Activated T-helper 2 cell treated with anti-CD3 and anti-CD28 coated beads, Interferon-gamma antibody, Interleukin-2, Interleukin-4, amounts not matched to agents 10 μg/mL and 5 μg/mL and 100 μg/mL, durations not matched to agents 14 hours and 24 hours and 36 hours (primary cell): ENCODE measurements at regions not wholly inside any gene's neighbourhood (a gene's known extent, or its start where the extent isn't known, plus 50 kb on each side); places are given as distances from the start of the nearest gene placed in this dataset.
"Not testable (repeated sequence)": the region's sequence is repeated elsewhere in the genome, so short reads cannot be mapped to it uniquely, and the experiment has no call there.

Source experiments
- DNase-seq: peaks from one replicate; pipeline ENCODE4 v3.0.0; 2021; ENCODE audit warnings: low spot score
- H3K27ac Mint-ChIP-seq: one replicate; pipeline ENCODE4 v1.8.0; 2021; ENCODE audit warnings: mixed read lengths
- H3K27me3 Mint-ChIP-seq: one replicate; pipeline ENCODE4 v1.8.0; 2021; ENCODE audit warnings: low read depth, mixed read lengths
- H3K36me3 Mint-ChIP-seq: one replicate; pipeline ENCODE4 v1.8.0; 2021; ENCODE audit warnings: low read depth, mixed read lengths
- H3K4me1 Mint-ChIP-seq: one replicate; pipeline ENCODE4 v1.8.0; 2021; ENCODE audit warnings: low read depth, mixed read lengths
- H3K4me3 Mint-ChIP-seq: one replicate; pipeline ENCODE4 v1.8.0; 2021; ENCODE audit warnings: low read depth, mild to moderate bottlenecking, moderate library complexity, mixed read lengths
- H3K9me3 Mint-ChIP-seq: one replicate; pipeline ENCODE4 v1.8.0; 2021; ENCODE audit warnings: mixed read lengths
- intact Hi-C: fragments of 100-400 bp; cut with micrococcal nuclease; formaldehyde crosslinking; loops from one replicate; pipeline ENCODE4 v1.15.1; 2023

DNA sequence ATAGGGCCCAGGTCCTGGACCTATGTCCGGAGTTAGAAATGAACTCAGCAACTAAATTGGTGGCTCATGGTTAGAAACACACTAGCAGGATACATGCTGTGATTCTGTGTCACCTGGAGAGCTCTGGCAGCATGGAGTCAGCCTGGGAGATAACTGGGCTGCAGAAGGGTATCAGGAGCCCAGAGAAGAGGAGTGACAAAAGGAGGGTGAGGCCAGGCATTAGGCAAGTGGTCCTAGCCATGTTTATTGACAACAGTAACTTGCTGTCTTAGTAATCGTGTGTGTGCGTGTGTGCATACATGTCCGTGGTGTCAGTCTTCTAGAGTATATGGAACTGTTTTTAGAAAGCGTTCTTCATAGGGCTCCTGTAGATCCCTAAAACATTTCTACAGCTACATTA is 157.5 kb upstream of the PHYHIPL start:
- Mint-ChIP-seq H3K4me3 (no peak overlapping the region), H3K36me3 (no peaks in the 10 kb centered on the region), H3K27me3 (no peaks in the 10 kb centered on the region), H3K9me3 (no peaks in the 10 kb centered on the region), H3K4me1 (no peaks in the 10 kb centered on the region), H3K27ac (no peak overlapping the region)
- no peak for DNase-seq
- intact Hi-C loops, result no loop called here

DNA sequence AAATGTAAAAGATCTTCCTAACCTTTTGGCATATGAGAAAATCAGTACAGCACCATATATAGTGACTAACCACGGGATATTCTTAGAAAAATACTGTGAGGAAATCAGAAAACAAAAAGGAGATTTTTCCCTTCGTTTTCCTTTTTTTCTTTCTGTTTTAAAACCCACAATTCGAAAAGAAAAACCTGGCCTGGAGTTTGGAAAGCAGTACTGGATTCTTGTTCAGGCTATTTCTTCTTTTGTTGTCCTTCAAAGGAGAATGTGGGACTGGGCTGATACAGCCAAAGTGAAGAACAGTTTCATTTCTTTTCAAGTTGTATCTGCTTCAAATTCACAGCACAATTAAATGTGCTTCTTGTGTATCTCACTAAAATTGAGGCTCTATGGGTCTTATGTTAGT is 156.8 kb upstream of the PHYHIPL start:
- H3K36me3 Mint-ChIP-seq, result no peaks in the 10 kb centered on the region
- H3K4me1 Mint-ChIP-seq, result no peaks in the 10 kb centered on the region
- intact Hi-C loops, result no loop called here
- H3K27me3 Mint-ChIP-seq, result no peaks in the 10 kb centered on the region
- H3K27ac Mint-ChIP-seq, result no peak overlapping the region
- no peaks in the 10 kb centered on the region for H3K9me3 Mint-ChIP-seq
- DNase-seq, result no peak
- H3K4me3 Mint-ChIP-seq, result no peak overlapping the region

DNA sequence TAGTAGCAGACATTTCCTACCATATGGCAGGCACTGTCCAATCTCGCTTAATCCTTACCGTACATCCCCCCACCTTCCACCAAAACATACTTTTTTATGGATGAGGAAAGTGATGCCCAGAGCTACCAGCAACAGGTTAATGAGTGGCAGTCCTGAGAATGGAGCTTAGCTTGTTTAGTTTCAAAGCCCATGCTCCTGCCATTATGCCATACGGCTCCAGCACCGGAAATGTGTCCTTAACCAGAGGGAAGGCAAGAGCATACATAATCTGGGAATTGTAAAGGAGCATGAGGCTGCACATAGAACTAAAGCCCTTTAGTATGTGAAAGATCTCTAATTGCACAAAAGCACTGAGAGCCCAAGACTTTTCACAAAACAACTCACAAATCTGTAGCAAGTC is 155.9 kb upstream of the PHYHIPL start:
- H3K9me3 Mint-ChIP-seq, result no peaks in the 10 kb centered on the region
- no peak overlapping the region for H3K27ac Mint-ChIP-seq
- no peak for DNase-seq
- no peaks in the 10 kb centered on the region for H3K36me3 Mint-ChIP-seq
- H3K27me3 Mint-ChIP-seq, result no peaks in the 10 kb centered on the region
- intact Hi-C loops, result no loop called here
- H3K4me3 Mint-ChIP-seq, result no peak overlapping the region
- no peaks in the 10 kb centered on the region for H3K4me1 Mint-ChIP-seq

DNA sequence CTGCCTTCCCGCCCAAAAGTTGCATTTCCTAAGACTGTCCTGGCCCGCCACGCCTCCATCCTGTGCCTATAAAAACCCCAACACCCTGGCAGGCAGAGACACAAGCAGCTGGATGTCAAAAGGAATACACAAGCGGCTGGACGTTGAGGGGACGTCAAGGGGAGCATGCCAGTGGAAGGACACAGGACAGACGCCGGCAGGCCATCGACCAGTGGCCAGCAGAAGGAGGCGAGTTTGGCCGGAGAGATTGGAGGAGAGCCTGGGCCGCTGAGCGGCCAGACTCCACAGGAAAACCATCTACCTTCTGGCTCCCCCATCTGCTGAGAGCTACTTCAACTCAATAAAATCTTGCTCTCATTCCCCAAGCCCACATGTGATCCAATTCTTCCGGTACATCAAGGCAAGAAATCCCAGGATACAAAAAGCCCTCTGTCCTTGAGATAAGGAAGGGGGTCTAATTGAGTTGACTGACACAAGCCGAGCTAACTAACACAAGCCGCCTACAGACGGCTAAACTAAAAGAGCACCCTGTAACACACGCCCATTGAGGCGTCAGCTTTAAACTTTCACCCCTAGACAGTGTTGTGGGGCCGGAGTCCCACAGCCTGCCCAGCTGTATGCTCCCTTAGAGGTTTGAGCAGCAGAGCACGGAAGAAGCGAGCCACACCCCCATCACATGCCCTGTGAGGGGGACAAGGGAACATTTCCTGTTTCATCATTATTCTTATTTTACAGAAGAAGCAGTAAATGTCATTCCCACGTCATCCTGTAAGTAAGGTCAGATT is 150.3 kb upstream of the PHYHIPL start:
- intact Hi-C loops, result no loop called here
- Mint-ChIP-seq H3K27ac (no peak overlapping the region), H3K36me3 (no peaks in the 10 kb centered on the region), H3K27me3 (no peaks in the 10 kb centered on the region), H3K4me1 (no peaks in the 10 kb centered on the region), H3K9me3 (no peaks in the 10 kb centered on the region), H3K4me3 (no peak overlapping the region)
- DNase-seq, result no peak

DNA sequence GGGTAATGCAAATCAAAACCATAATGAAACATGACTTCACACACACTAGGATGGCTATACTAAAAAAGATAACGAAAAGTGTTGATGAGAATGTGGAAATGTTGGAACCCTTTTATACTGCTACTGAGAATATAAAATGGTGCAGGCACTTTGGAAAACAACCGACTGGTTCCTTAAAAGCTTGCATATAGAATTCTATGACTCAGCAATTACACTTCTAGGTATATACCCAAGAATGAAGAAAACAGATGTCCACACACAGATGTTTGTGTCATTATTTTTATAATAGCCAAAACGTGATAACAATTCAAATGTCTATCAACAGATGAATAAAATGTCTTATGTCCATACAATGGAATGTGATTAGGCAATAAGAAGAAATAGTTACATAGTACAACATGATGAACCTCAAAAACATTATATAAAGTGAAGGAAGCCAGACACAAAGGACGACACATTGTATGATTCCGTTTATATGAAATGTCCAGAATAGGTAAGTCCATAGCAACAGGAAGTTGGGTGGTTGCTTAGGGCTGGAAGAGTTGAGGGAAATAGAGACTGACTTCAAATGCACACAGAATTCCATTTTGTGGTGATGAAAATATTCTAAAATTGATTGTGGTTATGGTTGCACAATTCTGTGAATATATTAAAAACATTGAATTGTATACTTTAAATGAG is 148.3 kb upstream of the PHYHIPL start:
- intact Hi-C loops, result no loop called here
- Mint-ChIP-seq H3K4me1 (no peaks in the 10 kb centered on the region), H3K36me3 (no peaks in the 10 kb centered on the region), H3K9me3 (no peaks in the 10 kb centered on the region), H3K27ac (no peak overlapping the region), H3K4me3 (no peak overlapping the region), H3K27me3 (no peaks in the 10 kb centered on the region)
- no peak for DNase-seq

DNA sequence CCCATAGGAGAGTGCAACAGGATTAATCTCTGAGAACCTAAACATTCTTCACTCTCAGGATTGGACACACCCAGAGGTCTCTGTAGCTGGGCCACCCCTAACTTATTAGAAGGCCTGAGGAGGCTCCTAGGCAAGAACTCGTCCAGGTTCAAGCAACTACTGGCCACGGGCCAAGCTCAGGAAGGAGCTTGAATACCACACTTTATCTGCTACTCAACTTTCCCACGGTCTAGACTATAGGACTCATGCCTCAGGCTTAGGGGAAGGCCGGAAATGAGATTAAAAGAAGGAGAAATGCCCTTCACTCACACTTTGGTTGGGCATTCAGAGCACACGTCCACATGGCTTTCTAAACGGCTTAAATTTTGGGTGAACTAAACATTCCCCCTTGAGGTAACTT is 142.8 kb upstream of the PHYHIPL start:
- no peaks in the 10 kb centered on the region for H3K36me3 Mint-ChIP-seq
- intact Hi-C loops, result no loop called here
- no peaks in the 10 kb centered on the region for H3K27me3 Mint-ChIP-seq
- no peaks in the 10 kb centered on the region for H3K4me1 Mint-ChIP-seq
- no peak overlapping the region for H3K4me3 Mint-ChIP-seq
- DNase-seq, result no peak
- no peak overlapping the region for H3K27ac Mint-ChIP-seq
- H3K9me3 Mint-ChIP-seq, result no peaks in the 10 kb centered on the region

DNA sequence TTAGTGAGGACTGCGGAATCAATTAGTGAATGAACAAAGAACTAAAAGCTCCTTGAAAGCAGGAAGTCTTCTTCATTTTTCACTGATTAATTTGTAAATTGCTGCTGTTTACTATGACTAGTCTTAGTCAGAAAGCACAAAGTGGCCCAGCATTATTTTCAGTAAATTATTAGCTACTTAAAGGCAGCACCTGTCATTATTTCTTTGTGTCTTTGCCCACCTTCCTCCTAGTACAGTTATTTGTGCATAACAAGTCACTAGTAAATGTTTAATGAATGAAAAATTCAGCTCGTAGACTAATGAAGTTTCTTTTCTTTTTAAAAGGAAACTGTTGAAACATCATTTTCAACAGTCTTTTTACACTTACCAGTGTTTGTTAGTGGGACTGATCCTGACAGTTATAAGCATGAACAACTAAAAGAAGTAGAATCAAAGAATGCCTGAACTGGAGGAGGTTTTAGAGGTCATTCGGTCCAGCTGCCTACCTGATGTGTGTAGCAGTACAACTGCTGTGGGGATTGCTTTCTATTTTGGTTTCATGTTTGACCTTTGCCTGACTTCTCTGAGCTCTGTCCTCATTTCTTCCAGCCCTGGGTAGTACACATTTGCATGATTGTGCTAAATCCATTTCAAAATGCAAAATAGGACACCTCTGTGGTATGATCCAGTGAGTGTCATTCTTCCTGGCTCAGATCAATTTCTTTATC is 140.0 kb upstream of the PHYHIPL start:
- H3K36me3 Mint-ChIP-seq, result no peaks in the 10 kb centered on the region
- intact Hi-C loops, result no loop called here
- no peak for DNase-seq
- H3K4me1 Mint-ChIP-seq, result no peaks in the 10 kb centered on the region
- no peak overlapping the region for H3K27ac Mint-ChIP-seq
- H3K4me3 Mint-ChIP-seq, result no peak overlapping the region
- H3K9me3 Mint-ChIP-seq, result peaks cover 1% of the 10 kb centered on the region
- H3K27me3 Mint-ChIP-seq, result no peaks in the 10 kb centered on the region

DNA sequence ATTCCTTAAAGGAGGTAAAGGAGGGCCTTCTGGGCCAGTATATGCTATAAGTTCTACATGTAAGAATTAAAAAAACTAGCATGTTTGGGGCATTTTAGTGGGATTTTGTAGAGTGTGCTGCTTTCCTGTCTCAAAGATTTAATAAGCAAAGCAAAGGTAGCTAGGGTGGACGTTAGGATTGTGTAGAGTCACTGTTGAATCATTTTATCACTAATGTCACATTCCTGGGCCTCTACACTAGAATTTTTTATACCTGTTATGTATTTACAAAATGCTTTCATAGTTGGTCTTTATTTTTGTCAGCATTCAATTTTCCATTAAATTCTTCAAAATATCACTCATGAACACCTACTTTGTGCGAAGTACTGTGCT is 139.4 kb upstream of the PHYHIPL start:
- Mint-ChIP-seq H3K9me3 (peaks cover 5% of the 10 kb centered on the region), H3K27ac (no peak overlapping the region), H3K27me3 (no peaks in the 10 kb centered on the region), H3K4me1 (no peaks in the 10 kb centered on the region), H3K4me3 (no peak overlapping the region), H3K36me3 (no peaks in the 10 kb centered on the region)
- no peak for DNase-seq
- intact Hi-C loops, result no loop called here

DNA sequence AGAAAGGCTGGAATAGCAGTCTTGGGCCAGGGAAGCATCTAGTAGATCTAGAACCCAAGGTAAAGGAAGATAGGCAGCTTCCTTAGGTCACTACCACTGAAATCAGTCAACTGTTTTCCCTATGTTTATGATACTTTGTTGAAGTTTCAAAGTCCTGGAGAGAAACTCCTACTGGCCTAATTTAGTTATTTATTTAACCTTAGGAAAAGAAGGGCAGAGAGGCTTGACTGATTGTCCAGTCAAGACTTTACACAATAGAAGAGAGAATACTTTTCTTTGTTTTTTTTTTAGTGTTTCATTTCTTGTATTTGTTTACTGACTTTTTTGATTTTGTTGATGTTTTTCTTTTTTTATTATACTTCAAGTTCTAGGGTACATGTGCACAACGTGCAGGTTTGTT is 138.9 kb upstream of the PHYHIPL start:
- no peaks in the 10 kb centered on the region for H3K27me3 Mint-ChIP-seq
- no peak overlapping the region for H3K4me3 Mint-ChIP-seq
- H3K4me1 Mint-ChIP-seq, result no peaks in the 10 kb centered on the region
- no peaks in the 10 kb centered on the region for H3K36me3 Mint-ChIP-seq
- DNase-seq, result no peak
- no peak overlapping the region for H3K27ac Mint-ChIP-seq
- intact Hi-C loops, result no loop called here
- H3K9me3 Mint-ChIP-seq, result peaks cover 8% of the 10 kb centered on the region

DNA sequence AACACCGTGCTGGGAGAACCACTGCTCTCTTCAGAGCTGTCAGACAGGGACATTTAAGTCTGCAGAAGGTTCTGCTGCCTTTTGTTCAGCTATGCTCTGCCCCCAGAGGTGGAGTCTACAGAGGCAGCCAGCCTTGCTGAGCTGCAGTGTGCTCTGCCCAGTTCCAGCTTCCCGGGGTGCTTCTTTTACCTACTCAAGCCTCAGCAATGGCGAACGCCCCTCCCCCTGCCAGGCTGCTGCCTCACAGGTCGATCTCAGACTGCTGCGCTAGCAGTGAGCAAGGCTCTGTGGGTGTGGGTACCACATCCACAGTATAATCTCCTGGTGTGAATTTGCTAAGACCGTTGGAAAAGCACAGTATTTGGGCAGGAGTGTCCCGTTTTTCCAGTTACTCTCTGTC is 133.1 kb upstream of the PHYHIPL start:
- intact Hi-C loops, H3K36me3 Mint-ChIP-seq: not testable (repeated sequence)
- H3K9me3 Mint-ChIP-seq, result peaks cover 13% of the 10 kb centered on the region

DNA sequence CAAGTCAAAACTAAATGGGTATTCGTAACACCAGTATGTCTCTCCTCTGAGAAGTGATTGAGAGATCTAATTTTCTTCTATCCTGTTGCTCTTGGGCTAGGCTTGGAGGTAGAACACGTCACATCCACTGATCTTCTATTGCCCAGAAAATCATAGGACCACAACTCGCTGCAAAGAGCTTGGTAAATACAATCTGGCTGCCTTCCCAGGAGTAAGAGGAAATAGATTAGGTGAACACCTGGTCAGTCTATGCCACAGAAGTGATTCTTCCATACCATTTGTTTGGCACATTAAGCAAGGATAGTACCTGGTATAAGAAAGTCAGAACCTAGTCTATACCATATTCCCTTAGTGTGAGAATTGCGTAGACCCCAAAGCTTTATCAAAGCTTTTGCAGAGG is 129.3 kb upstream of the PHYHIPL start:
- Mint-ChIP-seq H3K4me1 (no peaks in the 10 kb centered on the region), H3K4me3 (no peak overlapping the region), H3K9me3 (peaks cover 8% of the 10 kb centered on the region), H3K27me3 (no peaks in the 10 kb centered on the region), H3K36me3 (no peaks in the 10 kb centered on the region), H3K27ac (no peak overlapping the region)
- DNase-seq, result no peak
- intact Hi-C loops, result no loop called here

More for the DNA sequence above, 133.1 kb upstream of the PHYHIPL start:
- H3K27me3 Mint-ChIP-seq, DNase-seq, H3K27ac Mint-ChIP-seq, H3K4me1 Mint-ChIP-seq, H3K4me3 Mint-ChIP-seq: not testable (repeated sequence)

DNA sequence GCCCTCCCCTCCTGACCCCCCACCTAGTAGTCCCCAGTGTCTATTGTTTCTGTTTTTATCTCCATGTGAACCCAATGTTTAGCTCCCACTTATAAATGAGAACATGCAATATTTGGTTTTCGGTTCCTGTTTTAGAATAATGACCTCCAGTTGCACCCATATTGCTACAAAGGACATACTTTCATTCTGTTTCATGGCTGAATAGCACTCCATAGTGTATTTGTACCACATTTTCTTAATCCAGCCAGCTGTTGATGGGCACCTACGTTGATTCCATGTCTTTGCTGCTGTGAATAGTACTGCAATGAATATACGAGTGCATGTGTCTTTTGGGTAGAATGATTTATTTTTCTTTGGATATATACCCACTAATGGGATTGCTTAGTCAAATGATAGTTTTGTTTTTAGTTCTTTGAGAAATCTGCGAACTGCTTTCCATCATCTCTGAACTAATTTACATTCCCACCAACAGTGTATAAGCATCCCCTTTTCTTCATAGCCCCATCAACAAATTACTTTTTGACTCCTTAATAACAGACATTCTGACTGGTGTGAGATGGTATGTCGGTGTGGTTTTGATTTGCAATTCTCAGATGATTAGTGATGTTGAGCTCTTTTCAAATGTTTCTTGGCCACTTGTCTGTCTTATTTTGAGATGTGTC is 128.4 kb upstream of the PHYHIPL start:
- H3K27ac Mint-ChIP-seq, result no peak overlapping the region
- H3K27me3 Mint-ChIP-seq, result no peaks in the 10 kb centered on the region
- peaks cover 4% of the 10 kb centered on the region for H3K9me3 Mint-ChIP-seq
- H3K4me3 Mint-ChIP-seq, result no peak overlapping the region
- DNase-seq, result no peak
- no peaks in the 10 kb centered on the region for H3K36me3 Mint-ChIP-seq
- H3K4me1 Mint-ChIP-seq, result no peaks in the 10 kb centered on the region
- intact Hi-C loops, result no loop called here

DNA sequence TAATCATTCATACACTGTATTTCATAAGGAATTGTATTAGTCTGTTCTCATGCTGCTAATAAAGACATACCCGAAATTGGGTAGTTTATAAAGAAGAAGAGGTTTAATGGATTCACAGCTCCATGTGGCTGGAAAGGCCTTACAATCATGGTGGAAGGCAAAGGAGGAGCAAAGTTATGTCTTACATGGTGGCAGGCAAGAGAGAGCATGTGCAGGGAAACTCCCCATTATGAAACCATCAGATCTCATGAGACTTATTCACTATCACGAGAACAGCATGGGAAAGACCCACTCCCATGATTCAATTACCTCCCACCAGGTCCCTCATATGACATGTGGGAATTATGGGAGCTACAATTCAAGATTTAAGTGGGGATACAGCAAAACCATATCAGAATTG is 122.9 kb upstream of the PHYHIPL start:
- H3K27ac Mint-ChIP-seq, H3K36me3 Mint-ChIP-seq, intact Hi-C loops, H3K4me3 Mint-ChIP-seq, H3K27me3 Mint-ChIP-seq, H3K4me1 Mint-ChIP-seq, DNase-seq: not testable (repeated sequence)
- H3K9me3 Mint-ChIP-seq, result peaks cover 15% of the 10 kb centered on the region
